Peyer's patch (tissue), 4 donors: ENCODE measurements at regions not wholly inside any gene's neighbourhood (a gene's known extent, or its start where the extent isn't known, plus 50 kb on each side); places are given as distances from the start of the nearest gene placed in this dataset.

Experiments
- DNase-seq, 3 donors: peaks; one replicate each; pipeline ENCODE4 v3.0.0-alpha.2; 2017 to 2019
- H3K27ac ChIP-seq, 4 donors: fragments of 200-600 bp; sonication (generic); one replicate each; pipeline ENCODE4 v1.5.1; 2016 to 2019
- H3K27me3 ChIP-seq, 2 donors: fragments of 200-600 bp; sonication (generic); one replicate each; pipeline ENCODE4 v1.5.1; 2019
- H3K36me3 ChIP-seq, 3 donors: fragments of 200-600 bp; sonication (generic); one replicate each; pipeline ENCODE4 v1.5.1; 2016 to 2019
- H3K4me1 ChIP-seq, 4 donors: fragments of 200-600 bp; sonication (generic); one replicate each; pipeline ENCODE4 v1.5.1; 2016 to 2019
- H3K4me3 ChIP-seq, 4 donors: fragments of 200-600 bp; sonication (generic); 1 replicate in 3 of 4; 2 replicates in 1 of 4; pipeline ENCODE4 v1.5.1; 2016 to 2019; ENCODE audit warnings: mild to moderate bottlenecking in 1 of 4
- H3K9me3 ChIP-seq, 4 donors: fragments of 200-600 bp; sonication (generic); one replicate each; pipeline ENCODE4 v1.5.1; 2016 to 2019; ENCODE audit warnings: mild to moderate bottlenecking in 1 of 4
- CTCF ChIP-seq, 6 experiments: fragments of 450-650 bp in 4 of 6; fragments of 200-600 bp in 2 of 6; sonication (generic) in 1 of 6; IDR thresholded peaks; one replicate each; pipeline ENCODE4 v1.5.1; 2017 to 2019; ENCODE audit warnings: antibody characterized with exemption in 6 of 6, mild to moderate bottlenecking in 3 of 6, moderate library complexity in 1 of 6
- POLR2A ChIP-seq, 2 donors: fragments of 450-650 bp; IDR thresholded peaks; one replicate each; pipeline ENCODE4 v1.5.1; 2017; ENCODE audit warnings: antibody characterized with exemption in 2 of 2, mild to moderate bottlenecking in 2 of 2, moderate library complexity in 2 of 2

DNA sequence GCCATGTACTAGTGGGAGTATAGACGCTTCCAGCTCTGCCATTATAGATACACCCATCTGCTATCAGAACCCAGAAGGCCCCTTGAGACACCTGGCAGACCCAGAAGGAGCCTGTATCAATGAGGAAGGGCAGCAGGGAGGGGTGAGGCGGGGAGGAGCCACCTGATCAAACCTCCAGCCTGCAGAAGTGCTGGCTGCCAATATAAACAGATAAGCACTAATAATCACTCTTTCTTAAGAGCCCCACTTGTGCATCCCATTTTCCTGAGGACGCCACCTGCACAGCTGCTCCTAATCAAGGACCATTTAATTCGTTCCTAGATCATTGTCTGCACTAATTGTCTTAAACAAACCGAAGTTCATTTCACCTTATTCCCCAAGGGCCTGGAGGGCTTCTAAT lies 75.0 kb upstream of the NEK6 start:
- H3K27me3 ChIP-seq: no peaks in the 10 kb centered on the region
- H3K4me3 ChIP-seq: no peak overlapping the region
- H3K9me3 ChIP-seq: no peaks in the 10 kb centered on the region
- TF ChIP-seq POLR2A (IDR thresholded peaks at IDR 0.05) (no peak), CTCF (IDR thresholded peaks at IDR 0.05) (no peak)
- no peaks in the 10 kb centered on the region for H3K36me3 ChIP-seq
- H3K27ac ChIP-seq: no peak overlapping the region
- H3K4me1 ChIP-seq: peaks cover 0 to 8% (median 0%) of the 10 kb centered on the region in 4 donors
- DNase-seq: no peak

DNA sequence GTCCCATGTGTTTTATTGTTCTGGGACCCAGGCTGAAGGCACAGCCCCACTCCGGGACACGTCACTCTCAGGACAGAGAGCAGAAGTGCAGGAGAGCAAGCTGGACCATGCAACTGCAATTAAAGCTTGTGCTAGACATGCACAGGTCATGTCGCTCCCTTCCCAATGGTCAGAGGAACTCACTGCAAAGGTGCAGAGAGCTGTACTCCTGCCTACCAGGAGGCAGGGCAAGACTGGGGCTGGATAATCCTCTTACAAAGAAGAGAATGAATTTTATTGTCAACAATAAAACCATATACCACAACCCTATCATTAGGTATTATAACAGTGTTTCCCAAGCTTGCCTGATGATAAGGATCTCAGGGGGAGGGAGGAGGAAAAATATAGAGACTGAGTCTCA lies 74.0 kb upstream of the NEK6 start:
- H3K36me3 ChIP-seq: no peaks in the 10 kb centered on the region
- no peak overlapping the region for H3K4me3 ChIP-seq
- H3K27ac ChIP-seq: peak overlapping the region in 2 of 4 donors; percentile 36 to 49
- H3K9me3 ChIP-seq: no peaks in the 10 kb centered on the region
- peaks cover 0 to 8% (median 0%) of the 10 kb centered on the region in 4 donors for H3K4me1 ChIP-seq
- TF ChIP-seq CTCF (IDR thresholded peaks at IDR 0.05) (peak in 3 of 6 experiments; percentile 17 to 40 (median 28)), POLR2A (IDR thresholded peaks at IDR 0.05) (no peak)
- H3K27me3 ChIP-seq: no peaks in the 10 kb centered on the region
- peak in 2 of 3 donors; percentile 71 to 75 for DNase-seq

GRCh38 chr9:124185413-124185812 lies 72.3 kb upstream of the NEK6 start:
- Histone ChIP-seq H3K4me3 (no peak overlapping the region), H3K27me3 (no peaks in the 10 kb centered on the region), H3K9me3 (no peaks in the 10 kb centered on the region), H3K4me1 (peaks cover 0 to 8% (median 0%) of the 10 kb centered on the region in 4 donors), H3K36me3 (no peaks in the 10 kb centered on the region), H3K27ac (no peak overlapping the region)
- TF ChIP-seq POLR2A (IDR thresholded peaks at IDR 0.05) (no peak), CTCF (IDR thresholded peaks at IDR 0.05) (no peak)
- no peak for DNase-seq

GRCh38 chr9:124187311-124187710 lies 70.4 kb upstream of the NEK6 start:
- Histone ChIP-seq H3K9me3 (no peaks in the 10 kb centered on the region), H3K27ac (no peak overlapping the region), H3K4me3 (no peak overlapping the region), H3K4me1 (peaks cover 0 to 8% (median 0%) of the 10 kb centered on the region in 4 donors), H3K36me3 (no peaks in the 10 kb centered on the region), H3K27me3 (no peaks in the 10 kb centered on the region)
- DNase-seq: no peak
- TF ChIP-seq CTCF (IDR thresholded peaks at IDR 0.05) (no peak), POLR2A (IDR thresholded peaks at IDR 0.05) (no peak)

- Histone ChIP-seq H3K27me3 (no peaks in the 10 kb centered on the region), H3K4me1 (peaks cover 0 to 8% (median 0%) of the 10 kb centered on the region in 4 donors), H3K4me3 (no peak overlapping the region), H3K9me3 (no peaks in the 10 kb centered on the region), H3K27ac (no peak overlapping the region), H3K36me3 (no peaks in the 10 kb centered on the region)
- TF ChIP-seq POLR2A (IDR thresholded peaks at IDR 0.05) (no peak), CTCF (IDR thresholded peaks at IDR 0.05) (no peak)
- no peak for DNase-seq
These were observed 69.2 kb upstream of the NEK6 start for GRCh38 chr9:124188331-124189110.
